Mucosa of stomach (tissue), 1 donor: ENCODE measurements at regions not wholly inside any gene's neighbourhood (a gene's known extent, or its start where the extent isn't known, plus 50 kb on each side); places are given as distances from the start of the nearest gene placed in this dataset.

Experiments
- H3K27me3 ChIP-seq: one replicate; pipeline ENCODE4 v1.7.0; 2013; ENCODE audit warnings: mild to moderate bottlenecking, low read length; ENCODE audit not compliant: control insufficient read depth, insufficient read depth
- H3K36me3 ChIP-seq: one replicate; pipeline ENCODE4 v1.7.0; 2013; ENCODE audit warnings: low read length; ENCODE audit not compliant: control insufficient read depth, insufficient read depth
- H3K4me1 ChIP-seq: one replicate; pipeline ENCODE4 v1.7.0; 2013; ENCODE audit warnings: mild to moderate bottlenecking, low read length; ENCODE audit not compliant: control insufficient read depth, insufficient read depth
- H3K4me3 ChIP-seq: one replicate; pipeline ENCODE4 v1.7.0; 2013; ENCODE audit warnings: low read length
- H3K9ac ChIP-seq: one replicate; pipeline ENCODE4 v1.7.0; 2013; ENCODE audit warnings: mild to moderate bottlenecking, low read length, moderate library complexity
- H3K9me3 ChIP-seq: one replicate; pipeline ENCODE4 v1.7.0; 2013; ENCODE audit warnings: mild to moderate bottlenecking, low read length, moderate library complexity; ENCODE audit not compliant: control insufficient read depth
- donor health status: Pancreatic carcinoma.

DNA sequence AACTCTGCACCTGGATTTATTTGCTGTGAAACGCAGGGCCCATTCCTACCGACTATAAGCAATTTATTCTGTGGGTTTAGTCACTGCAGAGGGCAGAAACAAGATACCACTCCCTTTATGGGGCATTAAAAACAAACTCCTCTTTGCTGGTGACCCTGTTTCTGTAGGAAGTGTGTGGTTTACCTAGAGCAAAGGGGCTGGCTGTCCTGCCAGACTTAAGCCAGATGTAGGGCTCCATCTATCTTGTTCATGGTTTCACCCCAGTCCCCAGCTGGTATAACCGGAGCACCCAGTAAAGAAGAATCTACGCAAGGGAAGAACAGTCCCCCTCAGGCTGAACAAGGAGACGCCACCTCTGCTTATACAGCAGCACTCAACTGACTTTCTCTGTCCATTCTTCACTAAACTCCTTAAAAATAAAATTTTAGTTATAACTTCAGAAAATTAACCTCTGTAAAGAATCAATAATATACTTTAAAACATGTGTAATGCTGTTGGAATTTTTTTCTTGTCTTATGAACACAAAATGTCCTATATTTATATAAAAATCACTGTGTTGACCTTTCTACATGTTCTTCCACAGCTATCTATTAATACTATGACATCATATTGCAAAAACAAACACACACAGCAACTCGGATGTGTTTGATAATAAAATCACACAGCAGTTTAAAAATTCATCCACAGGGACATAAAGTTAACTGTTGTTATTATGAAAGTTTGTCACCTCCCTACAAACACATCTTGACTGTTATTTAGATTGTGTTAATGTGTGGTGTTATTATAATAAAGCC is 126.1 kb upstream of the RPS6KA2 start:
- Histone ChIP-seq H3K9ac (no peak overlapping the region), H3K4me3 (no peak overlapping the region), H3K27me3 (no peaks in the 10 kb centered on the region), H3K36me3 (no peaks in the 10 kb centered on the region), H3K9me3 (no peaks in the 10 kb centered on the region), H3K4me1 (no peaks in the 10 kb centered on the region)

DNA sequence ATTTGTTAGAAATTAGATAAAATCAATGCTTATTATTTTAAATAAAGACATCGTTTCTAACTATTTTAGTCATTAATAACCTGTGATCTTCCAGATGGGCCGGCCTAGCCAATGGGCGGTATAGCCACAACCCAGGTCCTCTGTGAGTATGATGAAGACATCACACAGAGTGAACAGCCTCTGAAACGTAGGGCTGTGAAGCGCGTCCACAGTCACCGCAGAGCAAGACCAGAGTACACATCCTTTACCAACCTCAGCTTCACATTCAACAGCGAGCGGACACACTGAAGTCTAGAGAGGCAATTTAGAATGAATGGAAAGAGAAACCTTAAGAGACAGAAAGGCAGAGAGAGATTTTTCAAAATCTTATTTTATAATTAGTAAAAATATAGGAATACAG is 125.0 kb upstream of the RPS6KA2 start:
- Histone ChIP-seq H3K9ac (no peak overlapping the region), H3K4me3 (no peak overlapping the region), H3K9me3 (no peaks in the 10 kb centered on the region), H3K27me3 (no peaks in the 10 kb centered on the region), H3K4me1 (no peaks in the 10 kb centered on the region), H3K36me3 (no peaks in the 10 kb centered on the region)

DNA sequence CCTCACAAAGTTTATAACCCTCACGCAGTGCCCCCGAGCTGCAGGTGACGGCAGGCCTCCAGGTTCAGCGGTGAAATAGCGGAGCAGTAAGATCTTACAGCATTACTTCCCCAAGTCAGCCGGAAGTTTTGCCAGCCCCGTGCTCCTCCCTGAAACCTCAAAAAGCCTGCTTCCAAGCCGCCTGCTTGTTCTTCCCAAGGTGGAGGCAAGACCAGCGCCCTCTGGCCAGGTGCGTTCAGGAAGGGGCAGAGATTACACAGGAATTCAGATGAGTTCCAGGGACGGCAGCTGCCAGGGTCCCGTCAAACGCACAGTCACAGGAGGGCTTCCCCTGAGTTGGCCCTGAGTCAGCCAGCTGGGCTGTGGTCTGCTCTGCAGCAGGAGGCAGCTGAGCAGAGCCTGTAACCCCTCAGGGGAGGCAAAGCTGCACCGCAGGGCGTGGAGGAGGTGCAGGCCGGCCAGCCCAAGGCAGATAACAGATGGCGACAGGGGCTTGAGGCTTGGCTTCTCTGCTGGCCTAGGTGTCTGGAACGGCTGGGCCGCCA is 124.1 kb upstream of the RPS6KA2 start:
- Histone ChIP-seq H3K9me3 (no peaks in the 10 kb centered on the region), H3K9ac (no peak overlapping the region), H3K27me3 (no peaks in the 10 kb centered on the region), H3K4me1 (no peaks in the 10 kb centered on the region), H3K4me3 (no peak overlapping the region), H3K36me3 (no peaks in the 10 kb centered on the region)

DNA sequence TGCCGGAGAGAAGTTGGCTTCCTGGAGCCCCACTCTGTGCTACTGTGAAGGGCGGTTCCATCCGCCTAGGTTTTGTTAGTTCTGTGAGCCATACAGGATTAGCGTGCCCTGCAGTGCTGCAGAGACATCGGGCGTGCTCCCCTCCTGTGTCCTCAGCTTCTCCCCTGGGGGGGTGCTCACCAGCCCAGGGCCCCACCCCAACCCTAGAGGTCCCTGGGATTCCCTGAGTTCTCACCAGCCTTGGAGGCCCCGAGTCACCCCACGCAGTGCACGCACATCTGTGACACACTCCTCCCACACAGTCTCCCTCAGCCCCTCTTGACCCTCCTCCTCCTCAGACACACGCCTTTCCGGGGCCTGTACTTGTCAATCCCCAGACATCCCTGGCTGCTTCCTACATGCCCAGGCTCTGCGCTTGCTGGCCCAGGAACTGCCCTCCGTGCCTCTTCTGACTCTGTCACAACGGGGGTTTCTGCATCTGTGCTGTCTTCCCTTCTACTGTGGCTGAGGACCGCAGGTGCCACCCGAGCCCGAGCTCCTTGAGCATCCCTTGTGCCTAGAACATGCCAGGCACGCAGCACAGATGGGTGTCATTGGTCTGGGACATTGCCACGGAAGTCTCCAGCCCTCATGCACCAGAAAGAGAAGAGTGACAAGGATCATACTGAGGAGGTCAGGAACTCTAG is 123.2 kb upstream of the RPS6KA2 start:
- Histone ChIP-seq H3K4me3 (no peak overlapping the region), H3K27me3 (no peaks in the 10 kb centered on the region), H3K36me3 (no peaks in the 10 kb centered on the region), H3K9me3 (no peaks in the 10 kb centered on the region), H3K9ac (no peak overlapping the region), H3K4me1 (no peaks in the 10 kb centered on the region)

DNA sequence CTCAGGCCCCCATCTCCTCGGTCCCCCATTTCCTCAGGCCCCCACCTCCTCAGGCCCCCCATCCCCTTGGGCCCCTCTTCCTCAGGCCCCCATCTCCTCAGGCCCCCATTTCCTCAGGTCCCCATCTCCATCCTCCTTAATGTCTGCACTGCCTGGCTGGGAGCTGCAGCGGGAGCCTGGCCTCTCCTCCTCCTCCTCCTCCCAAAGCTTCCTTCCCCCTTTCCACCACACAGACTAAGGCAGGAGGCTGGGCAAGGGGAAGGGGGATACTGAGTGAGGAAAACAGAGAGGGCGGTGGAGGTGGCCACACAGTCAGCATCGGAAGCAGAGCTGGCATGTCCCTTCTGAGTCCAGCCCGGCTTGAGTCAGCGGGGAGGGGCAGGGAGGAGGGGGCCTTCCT is 122.6 kb upstream of the RPS6KA2 start:
- Histone ChIP-seq H3K9me3 (no peaks in the 10 kb centered on the region), H3K27me3 (no peaks in the 10 kb centered on the region), H3K4me1 (no peaks in the 10 kb centered on the region), H3K36me3 (no peaks in the 10 kb centered on the region), H3K9ac (no peak overlapping the region), H3K4me3 (no peak overlapping the region)

DNA sequence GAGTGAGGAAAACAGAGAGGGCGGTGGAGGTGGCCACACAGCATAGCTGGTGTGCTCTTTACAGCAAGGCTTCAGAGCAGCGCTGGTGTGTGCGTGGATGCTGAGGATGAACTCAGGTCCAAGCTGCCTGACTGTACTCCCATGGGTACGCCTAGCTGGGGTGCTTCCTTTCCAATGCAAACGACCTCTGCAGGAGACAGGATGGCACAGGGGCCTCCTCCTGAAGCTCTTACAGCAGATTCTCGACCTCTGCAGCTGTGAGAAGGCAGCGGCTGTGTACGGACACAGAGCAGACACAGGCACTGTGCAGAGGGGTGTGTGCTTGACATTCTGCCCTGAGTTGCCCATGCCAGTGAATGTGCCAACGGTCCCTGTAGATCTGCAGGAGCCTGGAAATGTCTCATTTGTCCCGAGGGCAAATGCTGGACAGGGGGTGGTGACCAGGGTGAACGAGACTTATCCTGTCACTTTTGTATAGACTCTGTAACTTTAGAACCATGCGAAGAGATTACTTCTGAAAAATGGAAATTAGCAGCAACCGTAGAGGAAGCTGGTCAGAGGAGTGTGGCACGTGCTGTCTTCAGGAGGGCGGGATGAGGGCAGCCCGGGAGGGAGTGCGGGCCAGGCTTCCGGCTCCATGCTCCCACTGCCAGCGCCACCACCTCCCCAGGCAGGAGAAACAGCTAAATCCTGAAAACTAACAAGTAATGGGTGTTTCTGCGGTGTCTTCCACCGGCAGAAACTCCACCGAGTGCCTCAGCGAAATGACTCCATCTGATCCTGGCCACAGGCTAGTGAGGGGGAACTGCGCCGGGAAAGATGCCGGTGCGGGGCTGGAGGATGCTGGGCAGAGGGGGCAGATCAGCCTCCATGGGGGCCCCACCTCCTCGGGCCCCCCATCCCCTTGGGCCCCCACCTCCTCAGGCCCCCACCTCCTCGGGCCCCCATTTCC is 120.9 kb upstream of the RPS6KA2 start:
- no peaks in the 10 kb centered on the region for H3K36me3 ChIP-seq
- H3K4me3 ChIP-seq = no peak overlapping the region
- H3K9me3 ChIP-seq = no peaks in the 10 kb centered on the region
- no peaks in the 10 kb centered on the region for H3K27me3 ChIP-seq
- no peak overlapping the region for H3K9ac ChIP-seq
- no peaks in the 10 kb centered on the region for H3K4me1 ChIP-seq

DNA sequence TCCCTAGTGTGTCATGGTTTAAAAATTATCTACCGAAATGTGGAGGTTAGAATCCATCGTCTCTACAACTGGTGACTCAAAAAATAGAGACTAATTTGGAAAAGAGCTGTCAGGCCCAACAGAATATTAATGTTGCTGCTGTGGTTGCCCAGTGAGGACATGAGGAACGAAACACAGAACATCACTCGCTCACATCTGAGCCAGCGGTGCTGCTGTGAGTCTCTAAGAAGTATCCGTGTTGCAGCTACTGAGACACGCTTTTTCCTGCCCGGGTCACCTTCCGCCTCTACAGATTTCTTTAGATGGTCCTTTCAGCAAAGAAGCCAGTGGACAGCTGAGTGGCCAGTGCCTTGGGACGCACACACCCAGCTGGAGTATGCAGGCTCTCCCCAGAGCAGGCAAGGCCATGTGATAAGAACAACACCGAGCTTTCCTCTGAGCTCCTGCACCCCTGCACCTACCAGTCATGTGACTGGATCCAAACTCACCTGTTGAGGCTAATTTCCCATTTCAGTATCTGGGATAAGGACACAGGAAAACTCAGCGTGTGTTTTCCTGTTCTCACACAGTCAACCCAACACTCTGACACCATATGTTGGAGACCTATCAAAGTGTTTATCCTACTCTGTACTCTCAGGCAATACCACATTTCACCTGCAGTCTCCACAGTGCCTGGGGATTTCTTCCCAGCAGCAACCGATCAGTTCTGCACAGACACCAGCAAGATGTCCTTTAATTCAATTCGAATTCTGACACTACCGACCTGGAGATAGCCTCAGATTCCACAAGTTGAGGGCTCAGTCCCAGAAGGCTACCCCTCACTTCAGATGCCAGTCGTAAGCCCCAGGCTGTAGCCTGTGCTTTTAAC is 119.0 kb upstream of the RPS6KA2 start:
- Histone ChIP-seq H3K27me3 (no peaks in the 10 kb centered on the region), H3K9ac (no peak overlapping the region), H3K9me3 (no peaks in the 10 kb centered on the region), H3K4me1 (no peaks in the 10 kb centered on the region), H3K36me3 (no peaks in the 10 kb centered on the region), H3K4me3 (no peak overlapping the region)

DNA sequence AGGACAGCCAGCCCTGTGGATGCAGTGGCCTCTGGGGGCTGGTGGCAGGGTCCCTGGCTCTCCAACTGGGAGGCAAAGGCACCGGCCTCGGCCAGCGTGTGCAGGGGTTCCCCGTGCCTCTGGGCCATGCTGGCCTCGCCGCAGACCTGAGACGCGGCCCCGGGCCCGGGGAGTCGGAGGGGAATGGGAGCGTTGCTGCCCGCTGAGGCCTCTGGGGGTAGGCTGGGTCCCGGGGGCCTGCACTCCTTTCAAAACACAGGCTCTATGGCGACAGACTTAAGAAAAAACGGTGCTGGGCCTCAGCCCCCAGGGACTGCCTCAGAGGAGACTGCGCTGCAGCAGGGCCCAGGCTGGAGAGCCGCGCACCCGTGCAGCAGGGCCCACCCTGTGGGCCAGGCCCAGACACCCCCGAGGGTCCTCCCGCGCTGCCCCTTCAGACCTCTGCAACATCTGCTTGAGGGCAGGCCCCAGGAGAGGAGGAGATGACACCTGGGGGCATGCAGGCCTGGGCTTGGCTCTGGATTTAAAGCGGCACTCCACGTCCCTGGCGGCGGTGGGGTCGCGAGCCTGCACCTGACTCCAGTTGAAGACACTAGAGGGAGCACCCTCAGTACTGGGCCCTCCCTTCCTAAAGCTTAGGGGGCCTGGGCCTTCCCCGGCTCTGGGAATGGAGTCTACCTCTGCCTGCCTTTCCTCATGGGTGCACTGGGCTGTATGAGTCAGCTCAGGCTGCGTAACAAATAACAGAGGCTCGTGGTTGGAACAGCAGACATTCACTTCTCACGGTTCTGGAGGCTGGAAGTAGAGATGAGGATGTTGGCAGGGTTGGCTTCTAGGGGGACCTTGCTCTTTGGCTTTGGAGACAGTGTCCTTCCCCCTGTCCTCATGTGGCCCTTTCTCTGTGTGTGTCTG is 117.4 kb upstream of the RPS6KA2 start:
- Histone ChIP-seq H3K27me3 (no peaks in the 10 kb centered on the region), H3K4me1 (no peaks in the 10 kb centered on the region), H3K9me3 (no peaks in the 10 kb centered on the region), H3K9ac (no peak overlapping the region), H3K36me3 (no peaks in the 10 kb centered on the region), H3K4me3 (no peak overlapping the region)

- Histone ChIP-seq H3K9ac (no peak overlapping the region), H3K4me3 (no peak overlapping the region), H3K36me3 (no peaks in the 10 kb centered on the region), H3K4me1 (no peaks in the 10 kb centered on the region), H3K27me3 (no peaks in the 10 kb centered on the region), H3K9me3 (no peaks in the 10 kb centered on the region)
Measured at GRCh38 chr6:166743406-166744222, 116.6 kb upstream of the RPS6KA2 start.

- Histone ChIP-seq H3K36me3 (no peaks in the 10 kb centered on the region), H3K9me3 (no peaks in the 10 kb centered on the region), H3K9ac (no peak overlapping the region), H3K4me1 (no peaks in the 10 kb centered on the region), H3K27me3 (no peaks in the 10 kb centered on the region), H3K4me3 (no peak overlapping the region)
Measured at GRCh38 chr6:166742981-166743380, 115.9 kb upstream of the RPS6KA2 start.
